ENCODE measurements at regions not wholly inside any gene's neighbourhood (a gene's known extent, or its start where the extent isn't known, plus 50 kb on each side); places are given as distances from the start of the nearest gene placed in this dataset.
"Not testable (repeated sequence)": the region's sequence is repeated elsewhere in the genome, so short reads cannot be mapped to it uniquely, and the experiment has no call there.

DNA sequence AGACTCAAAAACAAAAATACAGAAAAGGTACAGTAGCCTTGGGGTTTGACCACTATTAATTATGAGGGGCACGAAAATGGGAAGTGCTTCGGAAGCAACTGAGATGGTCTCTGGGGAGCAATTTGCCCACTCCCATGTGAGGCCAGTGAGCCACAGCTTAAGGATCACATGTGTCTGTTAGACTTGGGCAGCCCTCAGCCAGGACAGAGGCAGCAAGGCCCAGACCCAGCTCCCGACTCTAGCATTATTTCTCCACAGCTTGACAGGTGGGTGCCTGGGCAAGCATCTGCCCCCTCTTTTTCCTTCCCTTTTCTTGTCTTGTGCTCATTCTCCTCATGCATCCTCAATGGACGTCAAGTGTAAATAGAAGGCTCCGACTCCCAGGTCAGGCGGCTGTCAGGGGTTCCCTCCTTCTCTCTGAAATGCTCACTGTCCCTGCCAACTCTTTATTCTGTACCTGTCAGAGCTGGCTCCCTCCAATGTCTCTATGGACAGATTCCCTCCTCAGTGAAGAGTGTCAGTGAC, 137.0 kb upstream of the RCN1 start:
- DNase-seq (ENCODE audit: low read depth): no peak
- TF ChIP-seq, protein P1, sequence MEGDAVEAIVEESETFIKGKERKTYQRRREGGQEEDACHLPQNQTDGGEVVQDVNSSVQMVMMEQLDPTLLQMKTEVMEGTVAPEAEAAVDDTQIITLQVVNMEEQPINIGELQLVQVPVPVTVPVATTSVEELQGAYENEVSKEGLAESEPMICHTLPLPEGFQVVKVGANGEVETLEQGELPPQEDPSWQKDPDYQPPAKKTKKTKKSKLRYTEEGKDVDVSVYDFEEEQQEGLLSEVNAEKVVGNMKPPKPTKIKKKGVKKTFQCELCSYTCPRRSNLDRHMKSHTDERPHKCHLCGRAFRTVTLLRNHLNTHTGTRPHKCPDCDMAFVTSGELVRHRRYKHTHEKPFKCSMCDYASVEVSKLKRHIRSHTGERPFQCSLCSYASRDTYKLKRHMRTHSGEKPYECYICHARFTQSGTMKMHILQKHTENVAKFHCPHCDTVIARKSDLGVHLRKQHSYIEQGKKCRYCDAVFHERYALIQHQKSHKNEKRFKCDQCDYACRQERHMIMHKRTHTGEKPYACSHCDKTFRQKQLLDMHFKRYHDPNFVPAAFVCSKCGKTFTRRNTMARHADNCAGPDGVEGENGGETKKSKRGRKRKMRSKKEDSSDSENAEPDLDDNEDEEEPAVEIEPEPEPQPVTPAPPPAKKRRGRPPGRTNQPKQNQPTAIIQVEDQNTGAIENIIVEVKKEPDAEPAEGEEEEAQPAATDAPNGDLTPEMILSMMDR (IDR thresholded peaks at IDR 0.05; ENCODE audit: low read depth, low read length, missing control alignments): no peak
- no peak overlapping the region for H3K4me3 ChIP-seq (ENCODE audit: low read depth, low read length)

DNA sequence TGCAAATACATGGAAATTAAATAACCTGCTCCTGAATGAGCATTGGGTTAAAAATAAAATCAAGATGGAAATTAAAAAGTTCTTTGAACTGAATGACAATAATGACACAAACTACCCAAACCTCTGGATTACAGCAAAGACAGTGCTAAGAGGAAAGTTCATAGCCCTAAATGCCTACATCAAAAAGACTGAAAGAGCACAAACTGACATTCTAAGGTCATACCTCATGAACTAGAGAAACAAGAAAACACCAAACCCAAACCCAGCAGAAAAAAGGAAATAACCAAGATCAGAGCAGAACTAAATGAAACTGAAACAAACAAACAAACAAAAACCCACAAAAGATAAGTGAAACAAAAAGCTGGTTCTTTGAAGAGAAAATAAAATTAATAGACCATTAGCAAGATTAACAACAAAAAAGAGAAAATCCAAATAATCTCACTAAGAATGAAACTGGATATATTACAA, 138.6 kb upstream of the PAX6 start:
- peak; percentile 31 for DNase-seq (ENCODE audit: low read depth)

DNA sequence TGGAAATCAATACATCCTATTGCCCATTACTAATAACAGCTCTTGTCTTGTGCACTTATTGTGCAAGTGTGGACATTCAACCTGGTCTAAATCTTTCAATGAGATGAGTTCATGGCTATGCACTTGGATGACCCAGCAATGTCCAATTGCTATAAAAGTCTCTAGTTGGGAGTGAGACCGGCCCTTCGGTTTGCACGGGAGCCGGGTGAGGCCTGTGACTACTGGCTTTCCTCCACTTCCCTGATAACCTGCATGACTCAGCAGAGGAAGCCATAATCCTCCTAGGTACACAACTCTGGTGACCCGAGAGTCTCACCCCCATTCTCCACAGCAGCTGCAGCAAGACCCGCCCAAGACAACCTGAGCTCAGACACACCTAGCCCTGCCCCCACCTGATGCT, 135.9 kb upstream of the PAX6 start:
- TF ChIP-seq, protein P1 (IDR thresholded peaks at IDR 0.05; ENCODE audit: low read depth, low read length, missing control alignments): no peak
- DNase-seq (ENCODE audit: low read depth): no peak
- no peak overlapping the region for H3K4me3 ChIP-seq (ENCODE audit: low read depth, low read length)

More for the DNA sequence above, 138.6 kb upstream of the PAX6 start:
- H3K4me3 ChIP-seq (ENCODE audit: low read depth, low read length): not testable (repeated sequence)

DNA sequence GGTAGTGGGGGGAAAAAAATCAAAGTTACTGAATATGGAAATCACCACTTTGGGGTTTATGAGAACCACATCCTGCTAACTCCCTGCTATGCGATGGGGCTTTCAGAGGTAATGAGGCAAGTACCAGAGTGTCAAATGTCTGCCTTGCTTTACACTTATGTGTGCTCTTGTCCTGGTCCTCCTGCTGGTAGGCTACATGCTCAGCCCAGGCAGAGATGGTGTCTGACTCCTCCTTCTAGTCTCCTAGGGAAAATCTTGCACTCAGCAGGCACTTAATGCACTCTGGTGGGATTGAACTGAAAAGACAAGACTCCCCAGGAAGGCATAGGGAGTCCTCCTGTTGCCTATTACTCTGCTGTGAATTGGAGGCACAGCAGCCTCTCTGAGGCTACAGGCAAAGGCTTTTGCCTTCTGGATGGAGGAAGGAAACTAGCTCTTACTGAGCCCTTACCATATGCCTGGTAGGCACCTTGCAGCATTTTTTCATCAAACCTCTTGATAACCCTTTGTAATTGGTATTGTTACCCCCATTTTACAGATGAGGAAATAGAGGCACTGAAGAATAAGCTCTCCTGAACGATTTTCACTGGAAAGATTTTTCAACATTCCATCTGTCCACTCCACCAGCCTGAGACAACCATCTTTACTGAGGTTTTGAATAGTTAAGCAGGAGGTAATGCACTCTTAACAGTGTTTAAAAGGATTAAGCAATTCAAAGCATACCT, 132.1 kb upstream of the PAX6 start:
- DNase-seq (ENCODE audit: low read depth): peak; percentile 29
- H3K4me3 ChIP-seq (ENCODE audit: low read depth, low read length): no peak overlapping the region
- TF ChIP-seq, protein P1 (IDR thresholded peaks at IDR 0.05; ENCODE audit: low read depth, low read length, missing control alignments): peak; percentile 10

DNA sequence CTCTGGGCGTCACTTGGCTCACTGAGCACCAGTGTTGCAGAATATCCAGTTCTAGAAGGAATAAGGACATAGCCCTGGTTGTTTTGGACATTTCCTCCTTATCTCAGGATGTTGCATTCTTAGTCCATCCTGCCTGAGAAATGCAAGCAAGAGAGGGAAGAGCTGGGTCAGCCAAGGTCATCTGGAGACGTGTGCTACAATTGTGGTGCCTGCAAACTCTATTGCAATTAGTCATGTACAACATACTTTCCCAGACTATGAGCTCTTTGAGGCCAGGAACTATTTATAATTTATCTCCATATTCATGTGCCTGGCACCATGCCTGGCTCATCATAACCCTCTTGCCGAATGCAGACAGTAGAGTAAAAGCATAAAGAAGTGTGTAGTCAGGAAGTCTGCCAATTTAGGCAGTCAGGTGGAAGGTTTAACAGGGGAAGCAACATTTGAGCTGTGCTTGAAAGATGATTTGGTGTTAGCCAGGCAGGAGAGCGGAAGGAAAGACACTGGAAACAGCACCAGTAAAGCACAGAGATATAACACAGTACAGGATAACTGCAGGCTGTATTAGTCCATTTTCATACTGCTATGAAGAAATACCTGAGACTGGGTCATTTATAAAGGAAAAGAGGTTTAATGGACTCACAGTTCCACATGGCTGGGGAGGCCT, 129.4 kb upstream of the PAX6 start:
- TF ChIP-seq, protein P1 (IDR thresholded peaks at IDR 0.05; ENCODE audit: low read depth, low read length, missing control alignments): no peak

DNA sequence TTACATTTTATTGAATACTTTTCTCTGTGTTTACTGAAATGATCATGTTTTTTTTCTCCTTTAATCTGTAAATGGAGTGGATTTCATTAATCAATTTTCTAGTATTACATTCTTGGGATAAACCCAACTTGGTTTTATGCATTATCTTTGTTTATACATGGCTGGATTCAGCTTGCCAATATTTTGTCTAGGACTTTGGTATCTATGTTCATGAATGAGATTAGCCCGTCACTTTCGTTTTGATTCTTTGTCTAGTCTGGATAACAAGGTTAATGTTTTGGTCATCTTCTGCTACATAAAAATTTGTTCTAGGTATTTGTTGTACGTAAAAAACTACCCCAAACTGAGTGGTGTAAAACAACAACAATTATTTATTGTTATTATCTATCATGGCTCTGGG, 127.9 kb upstream of the PAX6 start:
- no peak for DNase-seq (ENCODE audit: low read depth)
- TF ChIP-seq, protein P1 (IDR thresholded peaks at IDR 0.05; ENCODE audit: low read depth, low read length, missing control alignments): no peak
- no peak overlapping the region for H3K4me3 ChIP-seq (ENCODE audit: low read depth, low read length)

More for the DNA sequence above, 129.4 kb upstream of the PAX6 start:
- no peak overlapping the region for H3K4me3 ChIP-seq (ENCODE audit: low read depth, low read length)
- no peak for DNase-seq (ENCODE audit: low read depth)

DNA sequence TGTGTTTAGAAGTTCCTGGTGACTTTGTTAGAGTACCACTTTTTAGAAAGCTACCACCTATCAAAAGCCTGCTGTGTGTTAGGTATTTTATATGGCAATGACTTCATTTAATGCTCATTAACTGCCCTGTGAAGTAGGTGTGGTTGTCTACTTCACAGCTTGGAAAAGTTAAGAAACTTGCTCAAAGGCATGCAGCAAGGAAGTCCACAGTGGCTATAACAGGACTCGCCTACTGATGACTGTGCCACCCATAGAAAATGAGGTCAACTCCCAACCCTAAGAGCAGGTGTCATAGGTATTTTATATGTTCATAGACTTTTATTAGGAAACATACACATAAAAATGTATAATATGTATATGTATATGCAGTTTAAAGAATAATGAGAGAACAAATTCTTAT, 125.2 kb upstream of the PAX6 start:
- TF ChIP-seq, protein P1 (IDR thresholded peaks at IDR 0.05; ENCODE audit: low read depth, low read length, missing control alignments): no peak
- H3K4me3 ChIP-seq (ENCODE audit: low read depth, low read length): no peak overlapping the region
- DNase-seq (ENCODE audit: low read depth): no peak
